CD4-positive, CD25-positive, alpha-beta regulatory T cell (primary cell): ENCODE measurements at regions not wholly inside any gene's neighbourhood (a gene's known extent, or its start where the extent isn't known, plus 50 kb on each side); places are given as distances from the start of the nearest gene placed in this dataset.

Experiments used
- ATAC-seq, 2 donors: fragments of 150-1000 bp; cut with Tn5 transposase; one replicate each; pipeline ENCODE4 v1.10.0; 2021; ENCODE audit warnings: low read depth in 2 of 2, moderate number of reproducible peaks in 2 of 2, moderate library complexity in 1 of 2
- DNase-seq, 3 donors: peaks; one replicate each; pipeline versions ENCODE4 v3.0.0 to v3.0.0-alpha.2; 2012 to 2022; ENCODE audit warnings: mixed read lengths in 1 of 3
- H3K27ac ChIP-seq: one replicate; pipeline ENCODE4 v1.7.0; 2013; ENCODE audit warnings: mild to moderate bottlenecking, low read length; ENCODE audit not compliant: insufficient read depth, poor library complexity, severe bottlenecking
- H3K27me3 ChIP-seq: one replicate; pipeline ENCODE4 v1.7.0; 2013; ENCODE audit warnings: low read length; ENCODE audit not compliant: control insufficient read depth, insufficient read depth
- H3K36me3 ChIP-seq: one replicate; pipeline ENCODE4 v1.7.0; 2013; ENCODE audit warnings: mild to moderate bottlenecking, low read length, moderate library complexity; ENCODE audit not compliant: control insufficient read depth, insufficient read depth
- H3K4me1 ChIP-seq: 2 replicates; pipeline ENCODE4 v1.7.0; 2013; ENCODE audit warnings: mild to moderate bottlenecking, low read length; ENCODE audit not compliant: insufficient read depth, control insufficient read depth, poor library complexity, severe bottlenecking
- H3K4me3 ChIP-seq: one replicate; pipeline ENCODE4 v1.7.0; 2013; ENCODE audit warnings: low read depth, mild to moderate bottlenecking, low read length, moderate library complexity
- H3K9me3 ChIP-seq, 2 experiments: 1 replicate in 1 of 2; 2 replicates in 1 of 2; pipeline ENCODE4 v1.7.0; 2013; ENCODE audit warnings: low read length in 2 of 2, mild to moderate bottlenecking in 1 of 2, moderate library complexity in 1 of 2; ENCODE audit not compliant: control insufficient read depth in 2 of 2
- H3K27ac Mint-ChIP-seq, 3 donors: one replicate each; pipeline ENCODE4 v1.8.0; 2020 to 2022; ENCODE audit warnings: mild to moderate bottlenecking in 3 of 3, mixed read lengths in 3 of 3, moderate library complexity in 2 of 3
- H3K27me3 Mint-ChIP-seq: one replicate; pipeline ENCODE4 v1.8.0; 2022; ENCODE audit warnings: mild to moderate bottlenecking, mixed read lengths
- H3K36me3 Mint-ChIP-seq: one replicate; pipeline ENCODE4 v1.8.0; 2020; ENCODE audit warnings: mixed read lengths
- H3K4me1 Mint-ChIP-seq, 4 donors: one replicate each; pipeline ENCODE4 v1.8.0; 2020 to 2022; ENCODE audit warnings: mixed read lengths in 4 of 4, mild to moderate bottlenecking in 1 of 4
- H3K4me3 Mint-ChIP-seq, 4 donors: one replicate each; pipeline ENCODE4 v1.8.0; 2020 to 2022; ENCODE audit warnings: mild to moderate bottlenecking in 4 of 4, mixed read lengths in 4 of 4, moderate library complexity in 3 of 4
- H3K9me3 Mint-ChIP-seq, 7 donors: one replicate each; pipeline ENCODE4 v1.8.0; 2020 to 2022; ENCODE audit warnings: mixed read lengths in 7 of 7, mild to moderate bottlenecking in 3 of 7, moderate library complexity in 2 of 7

- DNase-seq: no peak
- no peaks in the 10 kb centered on the region for H3K4me1 Mint-ChIP-seq
- H3K27me3 Mint-ChIP-seq: no peaks in the 10 kb centered on the region
- no peak overlapping the region for H3K4me3 Mint-ChIP-seq
- H3K9me3 ChIP-seq: peaks cover 3 to 9% of the 10 kb centered on the region in 2 experiments
- H3K27ac ChIP-seq: no peak overlapping the region
- no peak overlapping the region for H3K4me3 ChIP-seq
- H3K27ac Mint-ChIP-seq: peak overlapping the region in 1 of 3 donors; percentile 9
- H3K4me1 ChIP-seq: no peaks in the 10 kb centered on the region
- H3K9me3 Mint-ChIP-seq: peaks cover 0 to 23% (median 7%) of the 10 kb centered on the region in 7 donors
- no peaks in the 10 kb centered on the region for H3K27me3 ChIP-seq
- H3K36me3 ChIP-seq: no peaks in the 10 kb centered on the region
- no peak for ATAC-seq
- H3K36me3 Mint-ChIP-seq: no peaks in the 10 kb centered on the region
These were observed 97.9 kb upstream of the LPAR1 start for GRCh38 chr9:111136180-111136579.

- H3K36me3 Mint-ChIP-seq: no peaks in the 10 kb centered on the region
- no peak overlapping the region for H3K27ac Mint-ChIP-seq
- Histone ChIP-seq H3K4me3 (no peak overlapping the region), H3K4me1 (no peaks in the 10 kb centered on the region), H3K27ac (no peak overlapping the region), H3K36me3 (no peaks in the 10 kb centered on the region), H3K27me3 (no peaks in the 10 kb centered on the region), H3K9me3 (peaks cover 3 to 9% of the 10 kb centered on the region in 2 experiments)
- H3K27me3 Mint-ChIP-seq: no peaks in the 10 kb centered on the region
- DNase-seq (no peak), ATAC-seq (no peak)
- peaks cover 3 to 25% (median 10%) of the 10 kb centered on the region in 7 donors for H3K9me3 Mint-ChIP-seq
- no peaks in the 10 kb centered on the region for H3K4me1 Mint-ChIP-seq
- H3K4me3 Mint-ChIP-seq: no peak overlapping the region
These were observed 92.9 kb upstream of the LPAR1 start for GRCh38 chr9:111131211-111131610.

- Histone ChIP-seq H3K9me3 (no peaks in the 10 kb centered on the region), H3K4me1 (no peaks in the 10 kb centered on the region), H3K36me3 (no peaks in the 10 kb centered on the region), H3K4me3 (no peak overlapping the region), H3K27ac (no peak overlapping the region), H3K27me3 (no peaks in the 10 kb centered on the region)
- no peaks in the 10 kb centered on the region for H3K4me1 Mint-ChIP-seq
- no peak for ATAC-seq
- H3K27me3 Mint-ChIP-seq: no peaks in the 10 kb centered on the region
- DNase-seq: no peak
- H3K36me3 Mint-ChIP-seq: no peaks in the 10 kb centered on the region
- H3K4me3 Mint-ChIP-seq: no peak overlapping the region
- peaks cover 3 to 24% (median 6%) of the 10 kb centered on the region in 7 donors for H3K9me3 Mint-ChIP-seq
- no peak overlapping the region for H3K27ac Mint-ChIP-seq
These were observed 82.3 kb upstream of the LPAR1 start for GRCh38 chr9:111120526-111120925.

GRCh38 chr9:111118256-111118948, 80.1 kb upstream of the LPAR1 start:
- no peaks in the 10 kb centered on the region for H3K27me3 ChIP-seq
- H3K4me3 Mint-ChIP-seq: no peak overlapping the region
- H3K4me1 Mint-ChIP-seq: no peaks in the 10 kb centered on the region
- H3K27me3 Mint-ChIP-seq: no peaks in the 10 kb centered on the region
- DNase-seq (no peak), ATAC-seq (no peak)
- H3K9me3 ChIP-seq: no peaks in the 10 kb centered on the region
- H3K4me1 ChIP-seq: no peaks in the 10 kb centered on the region
- H3K27ac ChIP-seq: no peak overlapping the region
- H3K36me3 ChIP-seq: no peaks in the 10 kb centered on the region
- no peak overlapping the region for H3K27ac Mint-ChIP-seq
- H3K4me3 ChIP-seq: no peak overlapping the region
- H3K9me3 Mint-ChIP-seq: peaks cover under 1 to 16% (median 5%) of the 10 kb centered on the region in 7 donors
- H3K36me3 Mint-ChIP-seq: no peaks in the 10 kb centered on the region

GRCh38 chr9:111114486-111114885, 76.2 kb upstream of the LPAR1 start:
- no peaks in the 10 kb centered on the region for H3K36me3 Mint-ChIP-seq
- no peak overlapping the region for H3K27ac Mint-ChIP-seq
- H3K4me1 Mint-ChIP-seq: no peaks in the 10 kb centered on the region
- Histone ChIP-seq H3K36me3 (no peaks in the 10 kb centered on the region), H3K4me3 (no peak overlapping the region), H3K9me3 (no peaks in the 10 kb centered on the region), H3K4me1 (no peaks in the 10 kb centered on the region), H3K27me3 (no peaks in the 10 kb centered on the region), H3K27ac (no peak overlapping the region)
- ATAC-seq (no peak), DNase-seq (no peak)
- peaks cover 0 to 10% (median 3%) of the 10 kb centered on the region in 7 donors for H3K9me3 Mint-ChIP-seq
- H3K4me3 Mint-ChIP-seq: no peak overlapping the region
- H3K27me3 Mint-ChIP-seq: no peaks in the 10 kb centered on the region

- no peaks in the 10 kb centered on the region for H3K36me3 ChIP-seq
- Mint-ChIP-seq H3K27me3 (no peaks in the 10 kb centered on the region), H3K4me3 (no peak overlapping the region), H3K27ac (no peak overlapping the region), H3K9me3 (peaks cover 0 to 6% (median 2%) of the 10 kb centered on the region in 7 donors), H3K4me1 (no peaks in the 10 kb centered on the region), H3K36me3 (no peaks in the 10 kb centered on the region)
- ATAC-seq (no peak), DNase-seq (no peak)
- H3K27me3 ChIP-seq: no peaks in the 10 kb centered on the region
- H3K4me1 ChIP-seq: no peaks in the 10 kb centered on the region
- H3K27ac ChIP-seq: no peak overlapping the region
- no peaks in the 10 kb centered on the region for H3K9me3 ChIP-seq
- no peak overlapping the region for H3K4me3 ChIP-seq
These were observed 75.4 kb upstream of the LPAR1 start for GRCh38 chr9:111113712-111114111.

- Mint-ChIP-seq H3K36me3 (no peaks in the 10 kb centered on the region), H3K4me1 (no peaks in the 10 kb centered on the region), H3K9me3 (peaks cover 0 to 6% (median 0%) of the 10 kb centered on the region in 7 donors), H3K27me3 (no peaks in the 10 kb centered on the region), H3K4me3 (no peak overlapping the region), H3K27ac (no peak overlapping the region)
- H3K36me3 ChIP-seq: no peaks in the 10 kb centered on the region
- H3K4me3 ChIP-seq: no peak overlapping the region
- no peaks in the 10 kb centered on the region for H3K4me1 ChIP-seq
- ATAC-seq: no peak
- no peak overlapping the region for H3K27ac ChIP-seq
- no peaks in the 10 kb centered on the region for H3K9me3 ChIP-seq
- no peak for DNase-seq
- H3K27me3 ChIP-seq: no peaks in the 10 kb centered on the region
These were observed 72.5 kb upstream of the LPAR1 start for GRCh38 chr9:111110805-111111204.

GRCh38 chr9:111108946-111109345, 70.7 kb upstream of the LPAR1 start:
- no peaks in the 10 kb centered on the region for H3K36me3 Mint-ChIP-seq

More at GRCh38 chr9:111108946-111109345, 70.7 kb upstream of the LPAR1 start:
- Histone ChIP-seq H3K9me3 (no peaks in the 10 kb centered on the region), H3K27ac (no peak overlapping the region), H3K27me3 (no peaks in the 10 kb centered on the region), H3K36me3 (no peaks in the 10 kb centered on the region), H3K4me3 (no peak overlapping the region), H3K4me1 (no peaks in the 10 kb centered on the region)
- Mint-ChIP-seq H3K27me3 (no peaks in the 10 kb centered on the region), H3K27ac (no peak overlapping the region), H3K4me3 (no peak overlapping the region), H3K9me3 (peaks cover 0 to 3% (median 0%) of the 10 kb centered on the region in 7 donors), H3K4me1 (no peaks in the 10 kb centered on the region)
- ATAC-seq: no peak
- DNase-seq: no peak
